HEK293T (cell line): ENCODE measurements at regions not wholly inside any gene's neighbourhood (a gene's known extent, or its start where the extent isn't known, plus 50 kb on each side); places are given as distances from the start of the nearest gene placed in this dataset.

Experiments used
- CTCF ChIA-PET: fragments of 350-600 bp; formaldehyde crosslinking; extraction: SDS; loops from one replicate; lab custom pipeline; 2021; ENCODE audit warnings: antibody characterized with exemption, inconsistent platforms; lab: Yijun Ruan, JAX
- POLR2A ChIA-PET: fragments of 350-600 bp; formaldehyde crosslinking; extraction: SDS; loops from one replicate; lab custom pipeline; 2020; ENCODE audit warnings: antibody characterized with exemption, inconsistent platforms; lab: Yijun Ruan, JAX
- DNase-seq: peaks from one replicate; pipeline ENCODE4 v3.0.0; 2012; ENCODE audit warnings: mixed read lengths; ENCODE audit errors: extremely low spot score
- ARNT ChIP-seq: fragments of 450-650 bp; IDR thresholded peaks from 2 replicates; pipeline ENCODE4 v1.6.1; 2017; ENCODE audit warnings: mild to moderate bottlenecking
- BHLHE40 ChIP-seq: fragments of 450-650 bp; IDR thresholded peaks from 2 replicates; pipeline ENCODE4 v1.6.1; 2016; ENCODE audit warnings: mild to moderate bottlenecking, moderate library complexity, borderline replicate concordance
- CTBP1 ChIP-seq: fragments of 450-650 bp; IDR thresholded peaks from 2 replicates; pipeline ENCODE4 v1.6.1; 2016; ENCODE audit warnings: borderline replicate concordance
- ELF4 ChIP-seq: fragments of 450-650 bp; IDR thresholded peaks from 2 replicates; pipeline ENCODE4 v1.6.1; 2017; ENCODE audit warnings: antibody characterized with exemption
- FOXA1 ChIP-seq: fragments of 450-650 bp; IDR thresholded peaks from 2 replicates; pipeline ENCODE4 v1.6.1; 2016; ENCODE audit warnings: mild to moderate bottlenecking
- FOXK2 ChIP-seq: fragments of 450-650 bp; IDR thresholded peaks from 2 replicates; pipeline ENCODE4 v1.6.1; 2016; ENCODE audit warnings: mild to moderate bottlenecking
- FOXM1 ChIP-seq: fragments of 450-650 bp; IDR thresholded peaks from 2 replicates; pipeline ENCODE4 v1.6.1; 2017; ENCODE audit warnings: mild to moderate bottlenecking, borderline replicate concordance
- HDGF ChIP-seq: fragments of 450-650 bp; IDR thresholded peaks from 2 replicates; pipeline ENCODE4 v1.6.1; 2017; ENCODE audit warnings: antibody characterized with exemption, borderline replicate concordance
- L3MBTL2 ChIP-seq: fragments of 450-650 bp; conservative IDR thresholded peaks from 2 replicates; pipeline ENCODE4 v1.6.1; 2016; ENCODE audit warnings: mild to moderate bottlenecking
- LEF1 ChIP-seq: fragments of 450-650 bp; IDR thresholded peaks from 2 replicates; pipeline ENCODE4 v1.6.1; 2017; ENCODE audit warnings: mild to moderate bottlenecking, borderline replicate concordance
- NFRKB ChIP-seq: fragments of 450-650 bp; IDR thresholded peaks from 2 replicates; pipeline ENCODE4 v1.6.1; 2016; ENCODE audit warnings: mild to moderate bottlenecking, moderate library complexity
- SP1 ChIP-seq: fragments of 450-650 bp; IDR thresholded peaks from 2 replicates; pipeline ENCODE4 v1.6.1; 2017
- SUZ12 ChIP-seq: fragments of 450-650 bp; IDR thresholded peaks from 2 replicates; pipeline ENCODE4 v1.6.1; 2016; ENCODE audit warnings: mild to moderate bottlenecking
- TARDBP ChIP-seq: fragments of 450-650 bp; IDR thresholded peaks from 2 replicates; pipeline ENCODE4 v1.6.1; 2016
- ZNF384 ChIP-seq: fragments of 450-650 bp; IDR thresholded peaks from 2 replicates; pipeline ENCODE4 v1.6.1; 2016
- TF ChIP-seq, protein P1 (sequence below): fragments of 450-650 bp; IDR thresholded peaks from 2 replicates; pipeline ENCODE4 v1.6.1; 2016

DNA sequence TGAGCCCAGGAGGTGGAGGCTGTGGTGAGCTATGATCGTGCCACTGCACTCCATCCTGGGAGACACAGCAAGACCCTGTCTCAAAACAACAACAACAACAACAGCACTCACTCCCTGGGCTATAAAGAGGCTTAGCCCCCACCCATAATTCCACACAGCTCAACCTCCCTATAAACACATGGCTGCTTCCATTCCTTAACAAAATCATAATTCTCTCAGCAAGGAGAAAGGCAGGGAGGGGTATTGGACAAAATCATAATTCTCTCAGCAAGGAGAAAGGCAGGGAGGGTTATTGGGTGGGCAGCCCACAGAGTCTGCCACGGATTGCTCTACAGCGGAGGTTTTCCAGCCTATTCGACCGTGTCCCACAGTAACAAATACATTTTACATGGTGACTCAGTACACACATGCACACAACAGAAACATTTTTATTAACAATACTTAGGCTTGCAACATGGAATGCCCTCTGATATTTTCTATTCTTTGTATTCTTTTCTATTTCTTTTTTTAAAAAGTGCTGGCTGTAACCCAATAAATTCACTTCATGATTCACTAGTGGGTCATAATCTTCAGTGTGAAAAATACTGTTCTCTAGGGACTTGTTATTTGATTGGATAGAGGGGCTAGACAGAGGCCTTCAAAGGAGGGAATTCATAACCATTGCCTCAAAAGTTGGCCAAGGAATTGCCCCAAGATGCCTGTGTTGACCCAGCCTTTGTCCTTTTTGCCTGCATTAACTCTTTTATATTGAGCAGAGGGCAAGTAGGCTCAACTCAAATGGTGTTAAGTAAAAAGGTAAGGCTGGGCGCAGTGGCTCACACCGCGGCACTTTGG, 50.6 kb upstream of the ZMYND8 start:
- DNase-seq: no peak
- POLR2A ChIA-PET: interaction anchor here (1.6 kb wide), 1 partner anchor 10 kb away, joined by 3 read pairs; no protein-coding TSS in a partner anchor
- CTCF ChIA-PET: no interaction called here
- TF ChIP-seq ARNT (no peak), HDGF (no peak), FOXA1 (no peak), CTBP1 (no peak), FOXK2 (no peak)

DNA sequence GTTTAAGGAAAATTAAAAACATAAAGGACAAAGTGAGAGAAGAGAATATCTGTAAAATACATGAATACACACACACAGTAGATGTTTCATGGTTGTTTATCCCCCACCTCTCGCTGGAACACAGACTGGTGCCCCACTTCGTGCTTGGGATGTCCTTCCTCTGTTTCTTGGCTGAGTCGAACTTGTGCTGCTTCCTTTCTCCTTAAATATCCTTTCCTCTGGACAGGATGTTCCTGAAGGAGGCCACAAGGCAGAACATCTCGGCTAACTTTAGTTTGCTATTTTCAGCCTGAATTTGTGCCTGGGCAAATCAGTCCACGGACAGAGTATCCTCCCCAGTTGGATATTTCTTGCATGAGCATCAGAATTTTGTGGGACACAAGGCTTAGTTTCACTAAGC, 54.7 kb upstream of the ZMYND8 start:
- no peak for TF ChIP-seq LEF1
- no peak for TF ChIP-seq FOXA1
- no peak for TF ChIP-seq CTBP1
- TF ChIP-seq FOXK2: no peak
- TF ChIP-seq, protein P1, sequence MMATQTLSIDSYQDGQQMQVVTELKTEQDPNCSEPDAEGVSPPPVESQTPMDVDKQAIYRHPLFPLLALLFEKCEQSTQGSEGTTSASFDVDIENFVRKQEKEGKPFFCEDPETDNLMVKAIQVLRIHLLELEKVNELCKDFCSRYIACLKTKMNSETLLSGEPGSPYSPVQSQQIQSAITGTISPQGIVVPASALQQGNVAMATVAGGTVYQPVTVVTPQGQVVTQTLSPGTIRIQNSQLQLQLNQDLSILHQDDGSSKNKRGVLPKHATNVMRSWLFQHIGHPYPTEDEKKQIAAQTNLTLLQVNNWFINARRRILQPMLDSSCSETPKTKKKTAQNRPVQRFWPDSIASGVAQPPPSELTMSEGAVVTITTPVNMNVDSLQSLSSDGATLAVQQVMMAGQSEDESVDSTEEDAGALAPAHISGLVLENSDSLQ: no peak
- TF ChIP-seq TARDBP: no peak
- no peak for TF ChIP-seq NFRKB
- no peak for TF ChIP-seq ARNT
- no peak for TF ChIP-seq ELF4
- no peak for TF ChIP-seq SUZ12
- no peak for TF ChIP-seq SP1
- TF ChIP-seq BHLHE40: no peak
- no peak for TF ChIP-seq FOXM1
- DNase-seq: no peak
- POLR2A ChIA-PET: no interaction called here
- CTCF ChIA-PET: interaction anchor here (0.6 kb wide), 1 partner anchor 72 kb away, joined by 3 read pairs; no protein-coding TSS in a partner anchor

DNA sequence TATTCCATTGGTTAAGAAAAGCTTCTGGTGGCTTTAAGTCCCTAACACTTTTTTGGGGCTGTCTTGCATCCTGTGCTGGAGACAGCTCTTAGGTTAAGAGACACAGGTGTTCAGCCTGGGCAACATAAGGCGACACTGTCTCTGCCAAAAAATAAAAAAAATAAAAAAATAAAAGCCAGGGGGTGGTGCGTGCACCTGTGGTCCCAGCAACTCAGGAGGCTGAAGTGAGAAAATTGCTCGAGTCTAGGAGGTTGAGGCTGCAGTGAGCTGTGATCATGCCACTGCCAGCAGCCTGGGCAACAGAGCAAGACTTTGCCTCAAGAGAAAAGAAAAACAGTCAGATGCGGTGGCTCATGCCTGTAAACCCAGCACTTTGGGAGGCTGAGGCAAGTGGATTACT, 55.6 kb upstream of the ZMYND8 start:
- DNase-seq: no peak
- no peak for TF ChIP-seq HDGF
- TF ChIP-seq, protein P1: no peak
- no peak for TF ChIP-seq ELF4
- TF ChIP-seq NFRKB: no peak
- TF ChIP-seq ARNT: no peak
- no peak for TF ChIP-seq LEF1
- no peak for TF ChIP-seq TARDBP
- ChIA-PET CTCF (no interaction called here), POLR2A (no interaction called here)

DNA sequence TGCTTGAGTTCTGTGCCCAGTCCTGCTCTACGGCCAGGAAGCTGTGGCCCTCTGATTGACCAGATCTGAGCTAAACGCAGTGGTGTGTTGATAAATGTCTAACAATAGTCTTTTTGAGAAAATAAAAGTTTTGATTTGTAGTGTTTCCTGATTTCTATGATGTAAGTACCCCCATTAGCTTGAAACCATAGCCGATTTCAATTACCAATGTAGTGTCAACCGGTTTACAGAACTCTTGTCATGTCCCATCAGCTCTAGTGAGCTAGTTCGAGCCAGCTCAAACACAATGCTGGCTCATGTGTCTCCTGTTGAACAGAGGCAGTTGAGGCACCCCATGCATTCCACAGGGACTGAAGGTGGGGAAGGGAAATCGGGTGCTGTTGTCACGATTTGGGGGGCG, 56.7 kb upstream of the ZMYND8 start:
- CTCF ChIA-PET: no interaction called here
- no peak for TF ChIP-seq ELF4
- TF ChIP-seq NFRKB: no peak

DNA sequence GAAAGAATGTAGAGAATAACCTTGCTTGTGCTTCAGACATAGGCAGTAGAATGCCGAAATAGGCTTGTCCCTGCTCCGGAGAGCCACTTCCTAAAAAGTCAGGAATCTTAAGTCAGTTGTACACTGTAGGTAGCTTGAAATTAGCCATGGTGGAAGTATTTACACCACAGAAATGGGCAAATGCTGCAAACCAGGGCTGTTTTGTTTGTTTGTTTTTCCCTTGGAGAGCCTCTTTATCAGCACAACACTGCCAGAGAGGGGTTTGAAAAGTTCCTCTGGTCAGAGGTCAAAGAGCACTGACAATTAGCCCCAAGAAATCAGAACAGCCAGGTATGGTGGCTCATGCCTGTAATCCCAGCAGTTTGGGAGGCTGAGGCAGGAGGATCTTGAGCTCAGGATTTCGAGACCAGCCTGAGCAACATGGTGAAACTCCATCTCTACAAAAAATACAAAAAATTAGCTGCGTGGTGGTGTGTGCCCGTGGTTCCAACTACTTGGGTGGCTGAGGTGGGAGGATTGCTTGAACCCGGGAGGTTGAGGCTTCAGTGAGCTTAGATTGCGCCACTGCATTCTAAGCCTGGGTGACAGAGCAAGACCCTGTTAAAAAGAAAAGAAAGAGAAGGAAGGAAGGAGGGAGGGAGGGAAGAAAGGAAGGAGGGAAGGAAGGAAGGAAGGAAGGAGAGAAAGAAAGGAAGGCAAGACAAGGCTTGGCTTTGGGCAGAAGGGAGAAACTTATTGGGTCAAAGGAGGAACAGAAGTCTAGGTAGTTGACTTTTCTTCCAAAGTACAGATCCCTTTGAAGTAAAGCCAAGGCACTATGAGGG, 61.0 kb upstream of the ZMYND8 start:
- POLR2A ChIA-PET: interaction anchor here (1.5 kb wide), 1 partner anchor 12 kb away, joined by 3 read pairs; no protein-coding TSS in a partner anchor
- no peak for DNase-seq
- CTCF ChIA-PET: interaction anchor here (0.6 kb wide), 1 partner anchor 33 kb away, joined by 3 read pairs; no protein-coding TSS in a partner anchor
- TF ChIP-seq SUZ12: no peak
- TF ChIP-seq, protein P1: no peak
- no peak for TF ChIP-seq ZNF384
- TF ChIP-seq L3MBTL2: no peak
- TF ChIP-seq TARDBP: no peak
- TF ChIP-seq FOXK2: no peak
- no peak for TF ChIP-seq SP1
- TF ChIP-seq HDGF: no peak
- no peak for TF ChIP-seq NFRKB
- no peak for TF ChIP-seq LEF1

More for the DNA sequence above, 56.7 kb upstream of the ZMYND8 start:
- POLR2A ChIA-PET: interaction anchor here (1.6 kb wide), 1 partner anchor 88 kb away, joined by 4 read pairs; the partner anchor contains the start of gene NCOA3
- DNase-seq: no peak

DNA sequence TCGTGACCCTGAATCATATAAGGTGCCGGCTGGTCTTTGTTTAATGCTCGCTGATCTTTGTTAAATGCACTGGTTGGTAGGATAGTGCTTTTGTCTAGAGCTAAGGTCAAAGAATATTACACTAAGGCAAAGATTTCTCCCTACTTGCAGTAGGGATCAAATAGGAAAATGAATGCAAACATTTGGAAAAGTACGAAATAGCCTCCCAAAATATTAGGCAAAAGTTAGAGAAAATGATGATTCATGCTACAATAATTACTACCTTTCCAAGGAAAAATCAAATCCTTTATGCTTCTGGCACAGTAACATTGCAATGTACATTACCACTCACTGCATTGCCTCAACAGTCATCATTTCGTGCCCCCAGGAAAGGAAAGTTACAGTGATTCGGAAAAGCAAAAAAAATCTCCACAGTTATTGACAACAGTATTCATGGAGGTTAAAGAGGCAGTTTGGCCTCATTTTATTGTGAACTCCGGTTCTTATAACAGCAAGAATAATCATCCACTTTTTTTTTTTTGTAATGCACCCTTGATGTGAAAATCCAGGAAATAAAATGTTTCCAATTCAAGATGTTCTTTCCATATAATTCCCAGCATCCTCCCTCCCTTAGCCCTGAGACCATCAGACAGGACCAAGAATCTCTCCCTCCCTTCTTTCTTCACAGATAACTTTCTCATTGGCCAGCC, 61.7 kb upstream of the ZMYND8 start:
- TF ChIP-seq ZNF384 (no peak), L3MBTL2 (no peak), ARNT (no peak), CTBP1 (no peak), NFRKB (no peak), FOXK2 (no peak), ELF4 (no peak), TARDBP (no peak), SUZ12 (no peak), FOXA1 (no peak), SP1 (no peak), HDGF (no peak), LEF1 (no peak), BHLHE40 (no peak), FOXM1 (no peak)
- TF ChIP-seq, protein P1: no peak
- POLR2A ChIA-PET: no interaction called here
- CTCF ChIA-PET: interaction anchor here (0.6 kb wide), 1 partner anchor 80 kb away, joined by 5 read pairs; no protein-coding TSS in a partner anchor
- no peak for DNase-seq
